Endometrial microvascular endothelial cells (primary cell): ENCODE measurements at regions not wholly inside any gene's neighbourhood (a gene's known extent, or its start where the extent isn't known, plus 50 kb on each side); places are given as distances from the start of the nearest gene placed in this dataset.

Experiments used
- in situ Hi-C: cut with HindIII; loops from 2 replicates; pipeline ENCODE4 v1.10.0; 2017; ENCODE audit warnings: low sequenced_read_pairs, low pct_unique_long_range_greater_than_20kb; ENCODE audit errors: inconsistent ontology term

DNA sequence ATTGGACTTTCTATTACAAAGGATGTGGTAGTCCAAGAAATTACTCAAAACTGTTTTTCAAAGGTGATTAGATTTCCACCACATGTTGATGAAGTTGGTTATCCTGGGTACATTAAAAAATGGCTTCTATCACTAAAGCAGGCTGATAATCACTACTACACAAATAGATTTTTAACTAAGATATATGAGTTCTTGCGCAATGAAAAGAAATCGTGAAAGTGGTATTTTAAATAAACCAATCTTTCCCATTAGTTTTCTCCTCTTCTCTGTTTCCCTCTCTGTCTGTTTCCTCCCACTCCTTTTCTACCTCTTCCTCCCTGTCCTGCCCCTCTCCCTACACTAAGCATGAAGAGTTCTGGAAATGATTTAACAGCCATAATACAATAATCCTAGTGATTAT lies 487.9 kb upstream of the CITED2 start:
- in situ Hi-C loops, result no loop called here

GRCh38 chr6:139860203-139860602 lies 485.8 kb upstream of the CITED2 start:
- in situ Hi-C loops, result no loop called here

DNA sequence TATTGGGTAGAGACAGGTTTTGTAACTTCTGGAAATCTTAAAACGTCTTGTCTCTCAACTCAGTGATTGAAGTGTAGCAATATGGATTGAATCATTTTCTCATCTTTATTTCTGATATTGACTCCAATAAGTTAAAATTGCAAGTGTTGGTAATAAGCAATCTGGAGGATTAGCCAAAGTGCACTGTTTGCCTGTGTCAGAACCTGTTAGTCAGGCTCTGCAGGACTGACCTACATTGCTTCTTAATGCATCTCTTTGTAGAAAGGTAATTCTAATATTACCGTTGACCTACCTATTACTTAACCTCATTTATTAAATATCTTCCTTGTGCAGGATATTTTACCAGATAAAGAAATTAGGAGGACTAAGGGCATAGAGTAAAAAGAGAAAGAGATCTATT lies 484.0 kb upstream of the CITED2 start:
- in situ Hi-C loops, result no loop called here

DNA sequence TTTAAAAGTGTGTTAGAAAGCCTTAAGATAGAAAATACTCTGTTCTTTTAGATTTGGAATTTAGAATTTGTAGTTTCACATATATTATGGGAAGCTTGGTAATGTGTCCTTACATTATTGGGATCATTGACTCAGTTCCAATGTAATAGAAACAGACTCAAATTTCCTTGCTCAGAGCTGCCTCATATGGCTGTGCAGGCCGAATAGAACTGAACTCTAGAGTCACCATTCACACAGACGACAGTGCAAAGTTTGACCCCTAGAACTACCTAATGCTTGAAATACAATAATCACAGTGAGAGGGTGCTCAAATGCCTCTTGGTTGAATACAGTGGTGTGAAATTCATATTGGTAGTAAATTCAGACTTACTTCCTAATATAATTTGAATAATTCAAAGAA lies 482.7 kb upstream of the CITED2 start:
- in situ Hi-C loops, result no loop called here

DNA sequence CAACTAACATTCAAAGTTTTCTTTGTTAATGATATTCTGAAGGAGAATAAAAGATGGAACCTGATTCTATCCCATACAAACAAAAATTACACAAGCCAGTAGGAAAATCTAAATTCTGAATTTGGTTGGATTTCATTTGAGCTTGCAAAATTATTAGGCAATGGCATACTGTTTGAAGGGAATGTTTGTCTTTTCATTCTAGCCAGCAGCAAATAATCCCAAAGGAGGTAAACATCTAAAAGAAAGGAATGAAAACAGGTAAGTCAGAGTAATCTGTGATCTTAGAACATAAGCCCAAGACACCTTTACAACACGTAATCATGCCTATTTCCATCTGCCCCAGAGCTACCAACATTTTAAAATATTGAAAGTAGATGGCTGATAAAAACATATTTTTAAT lies 482.1 kb upstream of the CITED2 start:
- in situ Hi-C loops, result no loop called here

DNA sequence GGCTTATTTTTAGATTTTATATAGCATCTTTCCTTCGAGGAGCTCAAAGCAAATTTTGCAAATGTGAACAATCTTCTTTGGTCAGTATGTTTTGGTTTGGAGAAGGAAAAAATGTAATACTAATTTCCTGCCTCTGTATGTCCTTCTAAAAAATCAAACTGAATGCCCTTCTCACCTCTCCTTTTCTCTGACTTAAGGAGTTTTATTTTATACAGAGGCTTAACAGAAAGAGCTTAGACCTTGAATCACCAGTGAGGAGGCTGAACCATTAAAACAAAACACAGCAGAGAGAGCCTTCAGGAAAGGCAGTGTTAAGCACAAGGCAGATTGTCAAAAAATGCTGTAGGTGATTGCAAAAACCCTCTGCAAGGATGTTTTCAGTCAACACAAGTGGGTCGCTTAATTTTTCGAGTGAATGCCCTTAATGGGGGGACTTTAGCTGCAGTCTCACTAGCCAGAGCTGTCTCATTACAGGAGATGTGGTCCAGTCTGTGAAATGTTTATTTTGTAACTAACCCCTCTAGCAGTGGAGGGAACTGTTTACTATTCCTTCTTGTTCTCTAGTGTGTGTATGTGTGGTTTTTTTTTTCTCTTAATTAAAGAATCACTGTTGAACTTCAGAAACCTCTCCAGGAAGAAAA lies 481.3 kb upstream of the CITED2 start:
- in situ Hi-C loops, result no loop called here

DNA sequence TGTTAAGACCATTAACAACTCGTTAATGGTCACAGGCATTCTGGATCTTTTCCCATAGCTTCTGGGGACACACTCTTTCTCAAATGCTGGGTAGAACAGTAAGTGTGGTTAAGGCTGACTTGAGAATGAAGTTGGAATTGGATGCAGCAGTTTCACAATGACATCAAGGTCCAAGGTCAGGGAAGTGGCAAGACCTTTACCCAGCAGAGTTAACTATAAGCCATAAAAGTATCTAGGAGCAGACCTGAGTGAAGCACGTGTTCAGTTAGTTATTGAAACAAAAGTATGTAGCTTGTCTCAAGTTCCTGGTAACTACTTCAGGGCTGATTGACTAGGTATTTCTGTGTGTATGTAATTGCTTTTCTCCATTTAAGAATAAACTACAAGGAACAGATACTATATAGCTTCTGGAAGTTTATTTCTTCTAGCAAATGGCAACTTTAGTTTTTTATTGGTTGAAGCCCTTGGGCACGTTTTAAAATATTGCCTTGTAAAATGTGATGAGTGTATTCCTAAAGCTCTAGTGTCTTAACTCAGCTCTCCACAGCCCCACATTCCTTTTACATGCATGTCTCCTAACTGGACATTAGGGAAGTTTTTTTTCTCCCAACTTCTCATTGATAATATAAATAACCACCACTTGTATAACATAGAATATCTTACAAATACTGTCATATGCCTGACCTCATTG lies 479.0 kb upstream of the CITED2 start:
- in situ Hi-C loops, result no loop called here

GRCh38 chr6:139852488-139853140 lies 478.2 kb upstream of the CITED2 start:
- in situ Hi-C loops, result no loop called here

GRCh38 chr6:139852067-139852466 lies 477.6 kb upstream of the CITED2 start:
- in situ Hi-C loops, result no loop called here

DNA sequence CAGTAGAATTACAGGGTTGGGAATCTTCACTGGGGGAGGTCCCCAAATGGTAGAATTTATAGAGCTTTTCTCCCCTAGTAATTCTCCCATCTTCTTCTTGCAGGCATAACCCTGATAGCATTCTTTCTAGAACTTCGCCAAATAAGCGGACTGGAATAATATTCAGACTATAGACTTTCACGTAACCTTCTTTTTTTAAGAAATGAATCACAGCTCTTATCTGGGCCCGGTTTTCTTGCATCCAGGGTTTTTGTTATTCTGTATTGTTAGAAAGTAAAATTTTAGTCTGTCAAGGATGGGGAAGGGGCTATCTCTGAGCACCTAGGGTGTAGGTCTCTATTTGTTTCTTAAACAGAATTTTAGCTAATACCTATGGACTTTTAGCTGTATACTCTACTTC lies 476.8 kb upstream of the CITED2 start:
- in situ Hi-C loops, result no loop called here

DNA sequence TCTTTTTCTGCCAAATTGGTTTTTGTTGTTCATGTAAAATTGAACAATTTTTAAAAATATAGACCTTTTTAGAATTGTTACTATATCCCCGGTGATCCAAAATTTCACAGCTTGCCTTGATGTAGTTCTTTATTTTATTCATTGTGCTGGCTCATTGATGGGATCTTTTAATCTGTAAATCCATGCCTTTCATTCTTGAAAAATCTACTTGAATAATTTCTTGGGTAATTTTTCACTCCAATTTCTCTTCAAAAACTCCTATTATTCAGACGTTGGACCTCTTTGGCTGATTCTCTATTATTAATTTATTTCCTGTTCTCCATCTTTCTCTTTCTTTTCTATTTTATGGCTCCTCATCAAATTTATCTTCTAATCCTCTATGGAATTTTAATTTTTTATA lies 476.1 kb upstream of the CITED2 start:
- in situ Hi-C loops, result no loop called here

- in situ Hi-C loops, result no loop called here
Observed at GRCh38 chr6:139847457-139847813, 473.0 kb upstream of the CITED2 start.

DNA sequence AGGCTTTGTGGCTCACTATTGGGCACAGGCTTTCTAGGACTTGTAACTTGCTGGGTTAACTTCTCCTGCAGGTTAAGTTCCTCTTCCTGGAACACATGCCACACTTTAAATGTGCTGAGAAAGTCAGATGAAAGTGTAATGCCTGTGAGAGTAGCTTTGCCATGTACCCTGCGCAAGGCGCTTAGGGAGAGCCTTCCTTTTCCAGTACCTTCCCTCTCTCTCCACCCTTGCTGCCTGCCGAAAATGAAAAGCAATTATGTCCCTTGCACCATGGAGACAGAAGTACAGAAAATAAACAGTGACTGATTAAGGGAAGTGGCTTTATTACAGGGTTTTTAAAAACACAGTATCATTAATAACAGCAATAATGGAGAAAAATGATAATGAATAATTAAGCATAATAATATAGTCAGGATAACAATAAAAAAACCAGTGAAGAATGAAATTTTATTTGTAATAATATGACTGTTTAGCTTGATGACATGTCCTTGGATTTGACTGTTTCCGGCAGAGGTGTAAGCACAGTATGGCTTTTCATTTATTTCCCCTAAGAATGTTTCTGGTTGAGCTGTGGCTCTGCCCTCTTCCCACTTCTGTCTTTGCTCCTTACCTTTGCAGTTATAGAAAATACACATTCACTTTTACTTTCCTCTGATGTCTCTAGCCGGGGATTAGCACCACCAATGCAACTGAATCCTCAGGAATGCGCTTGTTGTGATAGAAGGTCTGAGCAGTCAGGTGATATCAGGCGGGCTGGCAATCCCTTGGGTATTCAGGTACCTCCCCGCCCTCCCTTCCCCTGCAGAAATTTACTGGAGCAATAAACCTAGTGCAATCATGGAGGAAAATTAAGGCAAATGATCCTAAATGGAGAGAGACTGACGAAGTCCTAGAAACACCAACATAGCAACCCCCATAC lies 472.3 kb upstream of the CITED2 start:
- in situ Hi-C loops, result no loop called here

DNA sequence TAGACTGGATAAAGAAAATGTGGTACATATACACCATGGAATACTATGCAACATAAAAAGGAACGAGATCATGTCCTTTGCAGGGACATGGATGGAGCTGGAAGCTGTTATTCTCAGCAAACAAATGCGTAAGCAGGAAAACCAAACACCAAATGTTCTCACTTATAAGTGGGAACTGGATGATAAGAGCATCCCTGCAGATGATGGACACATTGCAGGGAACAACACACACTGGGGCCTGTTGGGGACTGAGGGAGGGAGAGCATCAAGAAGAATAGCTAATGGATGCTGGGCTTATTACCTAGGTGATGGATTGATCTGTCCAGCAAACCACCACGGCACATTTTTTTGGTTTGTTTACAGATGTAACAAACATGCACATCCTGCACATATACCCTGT lies 470.5 kb upstream of the CITED2 start:
- in situ Hi-C loops, result no loop called here

DNA sequence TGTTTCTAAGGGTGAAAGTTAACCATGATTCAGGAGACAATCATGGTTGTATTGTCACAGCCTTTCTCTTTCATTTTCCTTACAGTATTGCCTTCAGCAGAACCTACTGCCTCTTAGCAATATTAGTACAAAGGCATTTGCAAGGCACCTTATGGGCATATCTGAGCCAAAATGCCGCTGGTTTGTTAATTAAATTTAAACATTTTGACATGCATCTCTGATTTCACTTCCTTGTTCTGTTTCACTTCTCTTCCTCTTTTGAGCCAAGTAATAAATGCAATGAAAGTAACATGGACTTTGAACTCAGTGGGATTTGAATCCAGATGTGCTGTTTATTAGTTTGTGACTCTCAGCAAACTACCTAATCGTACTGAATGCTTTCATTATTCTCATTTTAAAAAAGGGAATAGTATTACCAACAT lies 467.4 kb upstream of the CITED2 start:
- in situ Hi-C loops, result no loop called here

- in situ Hi-C loops, result no loop called here
Observed at GRCh38 chr6:139839506-139840156, 465.2 kb upstream of the CITED2 start.

DNA sequence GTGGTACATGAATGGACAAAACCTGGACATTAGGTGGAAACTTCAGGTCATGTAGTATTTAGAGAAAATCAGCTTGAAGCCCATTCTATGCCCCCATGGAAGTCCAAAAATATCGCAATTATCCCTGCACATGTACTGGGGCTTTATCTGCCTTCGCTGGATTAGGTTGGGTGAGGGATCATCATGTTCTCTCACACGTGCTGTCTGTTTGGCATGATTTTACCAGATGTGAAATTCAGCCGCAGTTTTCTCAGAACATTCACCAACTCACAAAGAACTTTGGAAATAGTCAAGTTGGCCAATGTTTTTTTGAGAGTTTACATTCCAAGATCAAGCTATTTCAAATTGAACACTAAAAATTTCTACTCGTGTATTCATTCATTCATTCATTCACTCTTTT lies 459.8 kb upstream of the CITED2 start:
- in situ Hi-C loops, result no loop called here

- in situ Hi-C loops, result no loop called here
Observed at GRCh38 chr6:139833592-139833991, 459.1 kb upstream of the CITED2 start.
